ENCODE measurements at regions not wholly inside any gene's neighbourhood (a gene's known extent, or its start where the extent isn't known, plus 50 kb on each side); places are given as distances from the start of the nearest gene placed in this dataset.

- Histone ChIP-seq H3K4me1 (ENCODE audit: control insufficient read depth in 1 of 2, insufficient read depth in 1 of 2, low read depth in 1 of 2, low read length in 1 of 2) (no peaks in the 10 kb centered on the region), H3K27ac (no peak overlapping the region), H3K27me3 (no peaks in the 10 kb centered on the region), H3K9me3 (no peaks in the 10 kb centered on the region), H3K4me3 (ENCODE audit: low read depth in 1 of 2, low read length in 1 of 2) (no peak overlapping the region), H3K36me3 (no peaks in the 10 kb centered on the region)
- no peak for TF ChIP-seq CTCF (IDR thresholded peaks at IDR 0.05)
Observed at GRCh38 chr5:159385536-159385935, 55.2 kb upstream of the IL12B start.

GRCh38 chr5:159386028-159386711 lies 55.9 kb upstream of the IL12B start:
- Histone ChIP-seq H3K36me3 (no peaks in the 10 kb centered on the region), H3K9me3 (no peaks in the 10 kb centered on the region), H3K4me3 (ENCODE audit: low read depth in 1 of 2, low read length in 1 of 2) (no peak overlapping the region), H3K27ac (no peak overlapping the region), H3K27me3 (no peaks in the 10 kb centered on the region), H3K4me1 (ENCODE audit: control insufficient read depth in 1 of 2, insufficient read depth in 1 of 2, low read depth in 1 of 2, low read length in 1 of 2) (no peaks in the 10 kb centered on the region)
- TF ChIP-seq CTCF (IDR thresholded peaks at IDR 0.05) = no peak

GRCh38 chr5:159392871-159393270 lies 62.6 kb upstream of the IL12B start:
- H3K36me3 ChIP-seq = no peaks in the 10 kb centered on the region
- no peak overlapping the region for H3K27ac ChIP-seq
- no peak overlapping the region for H3K4me3 ChIP-seq (ENCODE audit: low read depth in 1 of 2, low read length in 1 of 2)
- H3K9me3 ChIP-seq = no peaks in the 10 kb centered on the region
- H3K4me1 ChIP-seq (ENCODE audit: control insufficient read depth in 1 of 2, insufficient read depth in 1 of 2, low read depth in 1 of 2, low read length in 1 of 2) = no peaks in the 10 kb centered on the region
- H3K27me3 ChIP-seq = no peaks in the 10 kb centered on the region
- TF ChIP-seq CTCF (IDR thresholded peaks at IDR 0.05) = no peak

GRCh38 chr5:159393854-159394274 lies 63.6 kb upstream of the IL12B start:
- Histone ChIP-seq H3K4me3 (ENCODE audit: low read depth in 1 of 2, low read length in 1 of 2) (no peak overlapping the region), H3K27me3 (no peaks in the 10 kb centered on the region), H3K4me1 (ENCODE audit: control insufficient read depth in 1 of 2, insufficient read depth in 1 of 2, low read depth in 1 of 2, low read length in 1 of 2) (no peaks in the 10 kb centered on the region), H3K36me3 (no peaks in the 10 kb centered on the region), H3K27ac (no peak overlapping the region), H3K9me3 (no peaks in the 10 kb centered on the region)
- no peak for TF ChIP-seq CTCF (IDR thresholded peaks at IDR 0.05)

GRCh38 chr5:159395202-159395601 lies 64.9 kb upstream of the IL12B start:
- Histone ChIP-seq H3K9me3 (no peaks in the 10 kb centered on the region), H3K36me3 (no peaks in the 10 kb centered on the region), H3K27me3 (no peaks in the 10 kb centered on the region), H3K27ac (no peak overlapping the region), H3K4me3 (ENCODE audit: low read depth in 1 of 2, low read length in 1 of 2) (no peak overlapping the region), H3K4me1 (ENCODE audit: control insufficient read depth in 1 of 2, insufficient read depth in 1 of 2, low read depth in 1 of 2, low read length in 1 of 2) (no peaks in the 10 kb centered on the region)
- no peak for TF ChIP-seq CTCF (IDR thresholded peaks at IDR 0.05)
